ENCODE measurements at regions not wholly inside any gene's neighbourhood (a gene's known extent, or its start where the extent isn't known, plus 50 kb on each side); places are given as distances from the start of the nearest gene placed in this dataset.

- H3K9me2 ChIP-seq (ENCODE audit: low read depth, low read length) = no peaks in the 10 kb centered on the region
- H3K4me1 ChIP-seq (ENCODE audit: insufficient read depth, low read length, severe bottlenecking) = no peaks in the 10 kb centered on the region
- H3K36me3 ChIP-seq (ENCODE audit: insufficient read depth, low read length) = no peaks in the 10 kb centered on the region
- no peak overlapping the region for H3K27ac ChIP-seq (ENCODE audit: low read depth, low read length, poor library complexity, severe bottlenecking)
- H3K4me2 ChIP-seq (ENCODE audit: low read length) = no peak overlapping the region
- no peak overlapping the region for H2AFZ ChIP-seq (ENCODE audit: low read length)
- H3F3A ChIP-seq (ENCODE audit: insufficient read depth, low read length) = no peaks in the 10 kb centered on the region
- no peak for TF ChIP-seq CTCF (IDR thresholded peaks at IDR 0.05; ENCODE audit: low read length)
- no peak for TF ChIP-seq EZH2 (IDR thresholded peaks at IDR 0.05; ENCODE audit: borderline replicate concordance, low read length)
- no peak overlapping the region for H3K4me3 ChIP-seq (ENCODE audit: low read depth, low read length, poor library complexity, severe bottlenecking)
- H3K9me3 ChIP-seq (ENCODE audit: low read length) = no peaks in the 10 kb centered on the region
- no peaks in the 10 kb centered on the region for H3K27me3 ChIP-seq (ENCODE audit: insufficient read depth, low read length)
- no peak overlapping the region for H3K9ac ChIP-seq (ENCODE audit: low read length)
- H3K79me2 ChIP-seq (ENCODE audit: insufficient read depth, low read length) = no peaks in the 10 kb centered on the region
- H4K20me1 ChIP-seq (ENCODE audit: insufficient read depth, low read length) = no peaks in the 10 kb centered on the region
Measured at GRCh38 chr5:166535641-166536040, 1755.8 kb upstream of the WWC1 start.

GRCh38 chr5:166540156-166540555 is 1751.3 kb upstream of the WWC1 start:
- Histone ChIP-seq H3K4me1 (ENCODE audit: insufficient read depth, low read length, severe bottlenecking) (no peaks in the 10 kb centered on the region), H3K27ac (ENCODE audit: low read depth, low read length, poor library complexity, severe bottlenecking) (no peak overlapping the region), H3K4me3 (ENCODE audit: low read depth, low read length, poor library complexity, severe bottlenecking) (no peak overlapping the region), H3F3A (ENCODE audit: insufficient read depth, low read length) (no peaks in the 10 kb centered on the region), H3K36me3 (ENCODE audit: insufficient read depth, low read length) (no peaks in the 10 kb centered on the region), H3K9me3 (ENCODE audit: low read length) (no peaks in the 10 kb centered on the region), H3K79me2 (ENCODE audit: insufficient read depth, low read length) (no peaks in the 10 kb centered on the region), H3K4me2 (ENCODE audit: low read length) (no peak overlapping the region), H3K9ac (ENCODE audit: low read length) (no peak overlapping the region), H4K20me1 (ENCODE audit: insufficient read depth, low read length) (no peaks in the 10 kb centered on the region), H3K27me3 (ENCODE audit: insufficient read depth, low read length) (no peaks in the 10 kb centered on the region), H2AFZ (ENCODE audit: low read length) (no peak overlapping the region), H3K9me2 (ENCODE audit: low read depth, low read length) (no peaks in the 10 kb centered on the region)
- TF ChIP-seq EZH2 (IDR thresholded peaks at IDR 0.05; ENCODE audit: borderline replicate concordance, low read length) (no peak), CTCF (IDR thresholded peaks at IDR 0.05; ENCODE audit: low read length) (no peak)

GRCh38 chr5:166551384-166551783 is 1740.1 kb upstream of the WWC1 start:
- H3K4me1 ChIP-seq (ENCODE audit: insufficient read depth, low read length, severe bottlenecking) = no peaks in the 10 kb centered on the region
- no peak overlapping the region for H3K4me3 ChIP-seq (ENCODE audit: low read depth, low read length, poor library complexity, severe bottlenecking)
- H4K20me1 ChIP-seq (ENCODE audit: insufficient read depth, low read length) = no peaks in the 10 kb centered on the region
- H3K4me2 ChIP-seq (ENCODE audit: low read length) = no peak overlapping the region
- H3K9me3 ChIP-seq (ENCODE audit: low read length) = no peaks in the 10 kb centered on the region
- no peak overlapping the region for H3K27ac ChIP-seq (ENCODE audit: low read depth, low read length, poor library complexity, severe bottlenecking)
- no peaks in the 10 kb centered on the region for H3F3A ChIP-seq (ENCODE audit: insufficient read depth, low read length)
- H3K9me2 ChIP-seq (ENCODE audit: low read depth, low read length) = no peaks in the 10 kb centered on the region
- no peaks in the 10 kb centered on the region for H3K36me3 ChIP-seq (ENCODE audit: insufficient read depth, low read length)
- no peak overlapping the region for H2AFZ ChIP-seq (ENCODE audit: low read length)
- no peaks in the 10 kb centered on the region for H3K79me2 ChIP-seq (ENCODE audit: insufficient read depth, low read length)
- no peak for TF ChIP-seq EZH2 (IDR thresholded peaks at IDR 0.05; ENCODE audit: borderline replicate concordance, low read length)
- no peak for TF ChIP-seq CTCF (IDR thresholded peaks at IDR 0.05; ENCODE audit: low read length)
- no peaks in the 10 kb centered on the region for H3K27me3 ChIP-seq (ENCODE audit: insufficient read depth, low read length)
- no peak overlapping the region for H3K9ac ChIP-seq (ENCODE audit: low read length)
